HG03558 (cell line): ENCODE measurements at regions not wholly inside any gene's neighbourhood (a gene's known extent, or its start where the extent isn't known, plus 50 kb on each side); places are given as distances from the start of the nearest gene placed in this dataset.

ENCODE experiments used
- ATAC-seq: cut with Tn5 transposase; IDR thresholded peaks from one replicate; pipeline ENCODE4 v1.9.1; 2021; ENCODE audit warnings: moderate number of reproducible peaks; ENCODE audit not compliant: unreplicated experiment; ENCODE audit errors: extremely low read depth

DNA sequence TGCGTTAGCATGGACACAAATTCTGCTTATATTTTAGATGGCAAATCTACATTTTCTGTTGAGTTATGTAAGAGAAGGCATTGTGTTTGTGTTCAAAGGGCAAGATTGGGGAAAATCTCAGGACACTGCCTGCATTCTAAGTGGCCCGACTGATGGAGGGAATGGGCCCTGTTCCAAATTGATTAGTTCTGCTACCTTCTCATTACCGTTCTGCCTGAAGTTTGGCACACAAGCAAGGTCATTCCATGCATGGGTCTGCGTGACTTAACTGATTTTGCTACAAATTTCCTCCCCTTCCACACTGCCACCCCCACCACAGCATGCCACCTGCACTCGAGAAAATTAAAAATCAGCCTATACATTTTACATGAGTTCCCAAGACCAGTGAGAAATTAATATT, 409.9 kb downstream of the BRINP1 start:
- no peak for ATAC-seq

DNA sequence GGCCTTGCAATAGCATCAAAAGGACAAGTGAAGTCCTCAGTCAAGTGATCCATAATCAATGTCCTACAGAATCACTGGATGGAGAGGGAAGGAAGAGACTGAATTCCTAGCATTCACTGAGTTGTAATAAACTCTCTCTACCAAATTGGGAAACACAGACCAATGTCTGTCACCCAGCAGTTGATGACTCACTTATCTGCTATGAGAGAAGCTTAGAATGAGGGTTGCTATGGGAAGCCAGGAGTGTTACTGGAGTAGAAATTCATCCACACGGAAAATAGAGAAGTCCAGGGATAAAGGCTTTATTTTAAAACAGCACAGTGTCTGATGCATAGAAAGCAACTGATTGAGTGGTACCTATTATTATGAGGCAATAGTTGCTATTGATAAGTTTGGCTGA, 407.4 kb downstream of the BRINP1 start:
- ATAC-seq: no peak

DNA sequence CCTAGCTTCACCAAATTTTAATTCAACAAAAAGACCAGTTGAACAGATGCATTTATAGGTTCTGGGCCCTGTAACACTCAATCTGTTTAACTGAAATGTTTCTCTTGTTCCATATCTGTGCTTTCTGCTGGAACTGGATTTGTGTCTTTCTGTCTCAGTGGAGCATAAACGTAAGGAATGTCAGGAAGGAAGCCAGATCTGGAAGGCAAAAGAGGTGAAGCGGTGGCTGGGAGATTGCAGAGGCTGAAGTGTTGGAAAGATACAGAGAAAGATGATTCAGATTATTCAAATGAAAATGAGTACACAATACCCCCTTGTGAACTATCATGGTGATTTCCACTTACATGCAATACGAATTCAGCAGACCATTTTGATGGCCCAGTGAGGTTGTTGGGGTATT, 406.8 kb downstream of the BRINP1 start:
- no peak for ATAC-seq

DNA sequence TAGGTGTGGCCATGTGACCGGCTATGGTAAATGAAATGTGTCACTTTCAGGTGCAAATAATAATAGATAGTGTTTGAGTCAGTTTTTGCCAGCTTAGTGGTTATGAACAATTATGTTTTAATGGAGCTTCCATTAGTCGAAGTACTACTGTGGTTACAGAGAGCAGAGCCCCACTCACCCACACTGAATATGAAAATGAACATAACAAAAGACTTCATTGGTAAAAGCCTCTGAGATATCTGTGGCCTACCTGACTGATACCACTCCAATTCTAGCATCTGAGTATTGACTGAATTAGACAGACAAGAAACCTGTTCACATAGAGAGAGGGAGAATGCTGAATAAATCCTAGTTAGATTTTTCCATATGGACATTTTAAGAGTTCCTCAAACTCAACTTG, 405.6 kb downstream of the BRINP1 start:
- ATAC-seq: no peak

DNA sequence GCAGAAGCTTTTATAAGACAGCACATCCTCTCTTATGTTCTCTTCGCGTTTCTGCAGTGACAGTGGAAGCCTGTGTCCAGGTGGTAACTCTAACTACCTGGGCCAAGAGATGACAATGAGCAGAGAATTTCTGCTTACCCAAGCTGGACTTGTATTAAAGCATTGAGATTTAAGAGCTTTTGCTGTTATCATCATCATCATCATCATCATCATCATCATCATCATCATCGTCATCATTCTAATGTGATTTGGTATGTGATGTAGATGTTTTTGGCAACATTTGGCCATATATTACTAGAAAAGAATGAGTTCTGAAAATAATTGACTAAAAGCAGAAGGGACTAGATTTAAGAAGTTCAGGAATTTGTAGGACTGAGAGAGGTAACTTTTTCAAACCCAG, 401.3 kb downstream of the BRINP1 start:
- ATAC-seq: no peak

DNA sequence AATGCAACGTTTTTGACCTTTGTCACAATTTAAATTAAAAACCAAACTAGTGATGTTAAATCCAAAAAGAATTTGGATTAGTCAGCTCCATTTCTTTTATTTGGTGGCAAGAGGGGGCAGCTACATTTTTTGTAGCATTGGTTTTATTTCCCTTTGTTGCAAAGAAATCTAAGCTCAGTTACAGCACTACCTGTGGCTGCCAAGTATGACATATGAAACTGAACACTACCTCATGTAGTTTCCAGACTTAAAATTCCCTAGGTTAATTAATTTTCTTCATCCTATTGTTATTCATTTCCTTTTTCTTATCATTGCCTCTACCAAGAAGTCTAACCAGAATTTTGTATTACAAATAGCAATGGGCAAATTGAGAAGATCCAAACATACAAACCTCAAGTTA, 393.5 kb downstream of the BRINP1 start:
- ATAC-seq: no peak

DNA sequence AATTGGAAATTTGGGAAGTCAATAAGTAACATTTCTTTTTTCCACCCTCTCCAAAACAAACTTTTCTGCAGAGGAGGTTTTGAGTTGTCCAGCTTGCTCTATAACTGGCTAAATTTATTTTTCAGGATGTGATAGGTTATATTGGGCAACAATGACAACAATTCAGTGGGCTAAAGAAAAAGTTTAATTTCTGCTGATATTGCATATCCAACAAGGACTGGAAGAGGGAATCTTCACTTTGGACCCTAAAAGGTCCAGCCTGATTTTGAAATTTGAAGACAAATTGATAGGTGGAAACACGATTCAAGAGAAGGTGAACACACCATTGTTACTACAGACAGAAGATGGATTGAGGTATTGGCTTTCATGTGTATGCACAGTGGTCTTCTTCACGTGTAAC, 393.1 kb downstream of the BRINP1 start:
- ATAC-seq: no peak

DNA sequence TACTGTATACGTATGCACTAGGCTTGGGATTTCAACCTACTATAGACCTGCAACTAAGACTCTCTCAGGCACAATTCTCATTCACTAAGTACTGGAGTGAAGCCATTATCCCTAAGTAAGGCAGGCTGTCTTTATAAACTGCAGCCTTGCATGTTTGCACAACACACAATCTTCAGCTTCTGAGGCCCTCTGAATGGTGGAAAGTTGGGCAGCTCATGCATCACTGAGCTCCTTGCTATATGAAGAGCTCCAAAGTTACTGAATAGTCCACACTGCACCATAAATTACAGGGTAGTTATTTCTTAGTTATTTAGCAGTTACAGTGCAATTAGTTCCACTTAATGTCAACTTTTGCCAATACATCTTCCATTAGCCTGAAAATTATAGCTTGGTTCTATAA, 384.6 kb downstream of the BRINP1 start:
- ATAC-seq: no peak

DNA sequence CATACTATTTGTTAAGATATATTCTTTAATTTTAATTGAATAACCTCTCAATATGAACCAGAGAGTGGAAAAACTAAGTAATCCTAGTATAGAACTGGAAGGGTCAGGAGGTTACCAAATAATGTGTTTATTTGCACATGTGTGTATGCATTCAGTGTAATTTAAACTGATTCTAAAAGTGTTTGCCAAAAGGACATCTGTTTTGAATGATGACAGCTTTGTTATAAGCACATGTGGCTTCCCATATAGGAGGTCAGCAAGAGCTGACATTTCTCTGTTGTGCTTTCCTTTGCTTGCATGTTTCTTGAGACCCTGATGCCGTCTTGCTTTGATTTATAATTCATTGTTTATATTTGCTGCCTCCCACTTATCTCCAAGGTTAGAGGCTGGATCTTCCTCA, 383.4 kb downstream of the BRINP1 start:
- no peak for ATAC-seq

DNA sequence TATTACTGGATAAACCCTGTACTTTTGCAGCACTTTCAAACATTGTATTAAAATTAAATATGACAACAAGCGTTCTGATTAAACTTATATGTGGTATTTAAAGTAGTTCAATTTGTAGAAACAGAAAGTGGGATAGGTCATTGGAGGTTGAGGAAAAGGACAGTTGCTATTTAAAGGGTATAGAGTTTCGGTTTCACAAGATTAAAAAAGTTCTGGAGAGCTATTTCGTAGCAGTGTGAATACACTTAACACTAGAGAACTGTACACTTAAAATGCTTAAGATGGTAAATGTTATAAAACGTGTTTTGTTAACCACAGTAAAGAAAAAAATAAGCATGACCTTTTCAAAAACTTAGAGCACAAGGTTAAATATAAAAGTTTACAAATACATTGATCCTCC, 382.1 kb downstream of the BRINP1 start:
- ATAC-seq: no peak

DNA sequence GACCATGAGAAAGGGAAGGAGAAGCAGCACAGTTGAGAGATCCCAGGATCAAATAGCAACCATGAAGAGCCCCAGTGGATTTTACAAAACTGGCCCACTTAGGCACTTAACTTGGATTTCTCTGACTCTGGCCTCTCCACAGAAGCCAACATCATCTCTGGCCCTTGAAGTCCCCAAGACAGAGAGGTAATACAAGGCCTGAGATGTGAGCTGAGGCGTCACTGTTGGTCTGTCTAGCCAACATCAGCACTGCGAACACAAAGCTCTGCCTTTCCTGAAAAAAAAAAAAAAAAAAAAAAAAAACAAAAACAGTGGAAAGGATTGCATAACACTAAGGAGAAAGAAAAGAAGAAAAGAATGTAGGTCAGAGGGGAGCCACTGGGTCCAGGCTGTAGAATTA, 378.3 kb downstream of the BRINP1 start:
- ATAC-seq: no peak

DNA sequence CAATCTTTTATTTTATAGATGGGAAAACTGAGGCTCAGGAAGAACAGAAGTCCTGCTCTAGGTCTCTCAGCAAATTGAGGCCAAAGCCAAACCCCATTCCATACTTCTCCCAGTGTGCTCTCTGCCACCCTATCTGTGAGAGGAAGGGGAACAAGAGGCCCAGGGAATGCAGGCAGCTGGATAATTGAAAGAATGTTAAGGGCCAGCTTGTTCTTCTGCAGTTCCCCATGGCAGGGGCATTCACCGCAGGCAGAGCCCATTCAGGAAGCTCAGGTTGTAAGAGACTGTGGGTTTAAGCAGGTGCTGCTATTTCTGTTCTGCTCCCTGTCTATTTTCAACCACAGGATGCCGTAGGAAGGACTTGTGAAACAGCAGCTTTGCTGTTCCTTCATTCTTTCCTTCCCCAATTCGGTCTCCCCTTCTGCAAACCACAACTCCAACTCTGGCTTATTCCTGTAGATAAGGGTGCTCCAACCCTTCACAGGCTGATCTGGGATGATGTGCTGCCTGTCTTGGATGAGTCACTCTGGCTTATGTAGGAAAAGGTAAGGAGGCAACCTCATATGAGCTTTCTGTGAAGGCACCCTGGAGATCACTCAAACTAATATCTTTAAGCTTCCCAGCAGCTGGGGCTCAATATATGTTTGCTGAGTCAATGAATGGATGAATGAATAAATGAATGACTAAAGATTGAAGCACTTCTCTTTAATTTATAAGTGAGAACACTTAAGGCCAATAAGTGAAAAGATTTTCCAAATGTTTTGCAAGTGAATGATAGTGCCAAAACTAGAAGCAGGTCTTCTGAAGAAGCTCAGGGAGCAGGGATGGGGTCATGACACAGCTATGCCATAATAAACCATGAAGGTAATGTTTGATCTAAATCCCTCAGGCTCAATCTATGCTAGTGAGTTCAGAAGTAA, 377.6 kb downstream of the BRINP1 start:
- ATAC-seq: no peak

DNA sequence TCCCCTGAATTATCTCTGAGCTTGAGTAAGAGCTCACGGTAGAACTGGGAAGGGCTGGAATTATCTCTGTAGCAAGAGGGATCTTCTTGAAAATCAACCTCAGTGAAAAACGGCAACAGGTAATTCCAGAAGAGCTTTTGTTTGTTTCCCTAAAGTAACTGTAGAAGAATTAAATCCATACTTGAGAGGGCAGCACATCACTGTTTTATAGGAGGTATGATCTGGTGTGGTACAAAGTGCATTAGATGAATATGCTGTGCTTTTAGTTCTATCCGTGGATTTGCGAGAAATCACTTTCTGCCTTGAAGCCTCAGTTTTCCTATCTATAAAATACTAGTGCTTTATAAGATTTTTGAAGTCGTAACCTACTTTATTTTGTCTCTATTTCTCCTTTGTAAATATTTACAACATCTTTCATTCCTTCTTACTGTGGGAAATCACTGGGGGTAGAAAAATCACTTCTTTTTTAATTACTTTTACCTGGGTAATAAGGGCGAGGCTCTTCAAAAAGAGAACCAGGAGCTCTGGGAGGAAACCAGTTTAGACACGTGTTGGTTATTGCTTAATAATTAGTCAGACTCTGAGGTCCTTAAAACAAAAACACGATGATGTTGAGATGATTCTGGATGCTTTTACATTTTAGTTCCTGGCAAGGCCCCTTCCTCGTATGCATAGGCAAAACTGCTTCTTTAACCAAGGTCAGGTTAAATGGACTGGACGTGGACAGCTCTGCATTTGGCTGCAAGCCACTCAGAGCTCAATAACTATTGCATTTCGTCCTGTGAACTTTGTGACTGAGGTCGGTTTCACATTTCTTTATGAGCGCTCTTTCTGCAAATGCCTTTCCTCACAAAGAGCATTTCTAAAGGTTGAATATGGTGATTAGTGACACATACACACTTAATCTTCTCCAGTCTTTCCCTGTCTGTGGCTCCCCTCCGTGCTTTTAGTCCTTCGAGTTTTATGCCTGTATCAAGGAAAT, 376.1 kb downstream of the BRINP1 start:
- ATAC-seq: no peak

DNA sequence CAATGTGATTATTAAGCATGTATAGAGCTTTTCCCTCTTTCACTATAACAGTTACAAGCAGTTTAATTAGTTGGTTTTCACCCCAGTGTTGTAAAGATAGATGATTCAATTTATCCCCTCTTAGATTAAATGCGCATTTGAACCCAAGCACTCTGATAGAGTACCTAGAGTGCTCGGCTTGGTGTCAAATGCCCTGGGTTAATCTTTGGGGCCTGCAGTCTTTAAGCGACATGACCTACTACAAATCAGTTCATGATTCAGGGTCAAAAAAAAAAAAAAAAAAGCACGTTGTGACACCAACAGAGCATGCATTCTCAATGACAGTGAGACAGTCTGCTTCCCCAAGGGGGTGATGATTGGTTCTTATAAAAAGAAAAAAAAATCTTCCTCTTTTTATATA, 375.3 kb downstream of the BRINP1 start:
- no peak for ATAC-seq

DNA sequence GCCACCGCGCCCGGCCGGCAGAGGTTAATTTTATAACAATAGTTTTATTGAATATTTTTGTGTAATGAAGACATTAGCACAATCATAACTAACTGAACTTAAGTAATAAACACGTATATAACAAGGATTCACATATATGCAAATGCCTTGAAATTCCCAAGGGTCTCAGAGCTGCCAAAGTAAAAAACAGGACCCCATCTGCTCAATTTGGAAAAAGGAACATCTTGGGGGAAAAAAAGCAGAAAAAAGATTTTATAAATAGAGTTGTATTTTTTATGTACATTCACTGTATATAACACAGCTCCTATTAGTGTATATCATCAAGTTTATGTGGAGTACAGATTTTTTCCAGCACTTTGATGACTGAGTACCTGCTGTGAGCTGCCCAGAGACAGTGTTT, 366.7 kb downstream of the BRINP1 start:
- no peak for ATAC-seq

DNA sequence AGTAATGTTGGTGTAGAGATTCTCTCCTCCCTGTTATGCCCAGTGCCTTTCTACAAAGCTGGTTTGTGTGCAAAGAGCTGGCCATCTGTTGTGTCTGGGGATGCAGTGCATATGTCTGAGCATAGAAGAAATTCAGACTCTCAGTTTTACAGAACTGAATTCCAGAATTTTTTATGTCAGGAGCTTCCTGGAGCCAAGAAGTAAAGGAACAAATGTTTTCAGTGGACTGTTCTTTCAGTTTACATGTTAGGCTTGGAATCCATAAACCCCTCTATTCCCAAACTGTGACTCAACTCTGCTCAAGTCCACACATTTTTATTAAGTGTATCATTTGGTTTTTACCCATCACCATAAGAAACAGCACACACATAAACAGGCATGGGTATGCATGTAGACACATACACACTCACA, 366.0 kb downstream of the BRINP1 start:
- no peak for ATAC-seq

DNA sequence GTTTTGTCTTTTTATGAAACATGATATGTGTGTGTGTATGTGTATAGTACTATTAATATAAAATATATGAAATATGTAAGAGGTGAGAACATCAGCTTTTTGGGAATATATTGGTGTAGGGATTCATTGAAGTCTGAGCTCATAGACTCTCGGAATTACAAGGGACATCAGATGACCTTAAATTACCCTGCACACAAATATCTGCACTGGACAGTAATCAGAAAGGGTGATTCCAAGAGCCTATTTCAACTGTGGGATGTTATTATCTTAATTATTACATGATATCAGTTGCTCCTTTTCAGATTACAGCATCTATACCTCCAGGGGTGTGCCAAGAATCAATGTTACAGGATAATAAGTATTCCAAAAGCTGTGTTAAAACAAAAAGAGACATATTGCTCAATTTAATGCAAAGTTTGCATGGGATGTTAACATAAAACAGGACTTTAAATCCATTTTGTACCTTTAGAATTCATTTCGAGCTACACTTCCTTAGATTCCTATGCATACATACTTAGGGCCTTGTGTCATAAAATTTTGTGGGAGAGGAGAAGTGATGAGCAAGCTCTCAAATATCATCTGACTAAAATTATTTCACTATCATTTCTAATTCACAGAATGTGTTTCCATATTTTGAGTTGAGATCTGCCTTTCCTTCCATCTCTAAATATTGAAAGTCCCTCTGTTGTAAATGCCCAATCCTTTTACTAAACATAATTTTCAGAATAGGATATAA, 365.2 kb downstream of the BRINP1 start:
- no peak for ATAC-seq

DNA sequence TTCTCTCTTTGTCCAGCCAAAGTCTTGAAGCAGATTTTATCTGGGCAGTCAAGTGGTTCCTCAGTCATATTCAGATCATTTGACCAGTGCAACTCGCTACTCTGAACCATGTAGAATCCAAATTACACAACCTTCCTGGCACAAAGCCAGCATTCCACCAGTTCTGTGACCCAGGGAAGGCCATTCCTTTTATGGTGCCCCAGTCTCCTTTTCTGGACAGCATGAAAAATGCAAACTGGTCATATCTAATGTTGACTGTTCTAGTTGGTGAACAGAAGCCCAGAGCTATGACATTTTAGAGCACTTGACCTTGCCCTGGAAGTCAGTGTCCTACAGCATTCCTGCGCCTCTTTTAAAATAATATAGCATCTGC, 364.6 kb downstream of the BRINP1 start:
- no peak for ATAC-seq

DNA sequence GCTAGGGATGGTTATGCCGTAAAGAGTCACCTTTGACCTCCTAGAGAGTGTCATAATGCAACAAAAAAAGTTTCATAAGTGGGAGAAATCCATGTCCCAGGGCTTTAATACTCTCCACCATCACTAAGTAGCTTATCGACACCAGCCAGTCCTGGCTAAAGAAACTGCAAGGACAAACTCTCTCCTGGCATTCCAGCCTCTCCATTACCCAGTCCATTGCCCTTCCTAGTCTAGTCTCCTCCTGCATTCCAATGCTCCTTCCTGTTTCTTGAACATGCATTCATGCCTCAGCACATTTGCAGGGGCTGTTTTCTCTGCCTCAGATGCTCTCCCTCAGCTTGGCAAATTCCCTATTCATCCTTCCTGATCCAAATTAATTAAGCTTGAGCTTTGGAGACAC, 364.1 kb downstream of the BRINP1 start:
- no peak for ATAC-seq

DNA sequence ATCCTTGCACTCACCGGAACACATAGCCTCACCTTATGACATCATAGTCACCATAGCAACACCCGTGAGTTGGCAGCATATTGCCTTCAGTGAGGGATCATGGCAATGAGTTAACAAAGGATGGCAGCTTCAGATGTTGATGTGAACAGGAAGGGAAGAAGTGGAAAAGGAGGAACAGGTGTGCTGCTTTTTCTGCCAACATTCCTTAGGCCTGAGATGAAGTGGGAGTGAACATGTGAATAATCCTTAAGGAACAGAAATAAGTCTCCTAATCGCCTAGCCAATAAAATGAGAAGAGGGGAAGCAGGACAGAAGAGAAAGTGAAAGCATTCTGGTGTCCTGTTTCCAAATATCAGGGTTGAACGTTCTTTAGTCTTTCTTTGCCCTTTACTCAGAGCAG, 360.0 kb downstream of the BRINP1 start:
- no peak for ATAC-seq

DNA sequence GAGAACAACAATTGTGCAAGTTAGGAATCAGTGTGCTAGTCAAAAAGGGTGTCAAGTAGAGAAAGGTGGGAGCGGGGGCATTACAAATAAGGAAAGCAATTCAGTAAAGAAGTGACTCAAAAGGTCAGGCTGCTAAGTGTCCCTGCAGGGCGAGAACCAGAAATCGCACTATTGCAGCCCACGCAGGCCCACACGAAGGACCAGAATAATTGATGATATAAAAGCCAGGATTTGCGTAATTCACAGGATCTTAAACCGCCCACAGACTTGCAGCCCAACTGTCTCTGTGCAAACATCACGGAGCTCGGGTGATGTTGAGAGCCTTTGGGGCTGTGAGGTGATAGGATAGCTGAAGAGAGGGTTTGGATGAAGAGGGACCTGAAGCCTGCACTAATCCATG, 349.0 kb downstream of the BRINP1 start:
- ATAC-seq: no peak
